CD4-positive, CD25-positive, alpha-beta regulatory T cell (primary cell): ENCODE measurements at regions not wholly inside any gene's neighbourhood (a gene's known extent, or its start where the extent isn't known, plus 50 kb on each side); places are given as distances from the start of the nearest gene placed in this dataset.

ENCODE experiments used
- ATAC-seq, 2 donors: fragments of 150-1000 bp; cut with Tn5 transposase; one replicate each; pipeline ENCODE4 v1.10.0; 2021; ENCODE audit warnings: low read depth in 2 of 2, moderate number of reproducible peaks in 2 of 2, moderate library complexity in 1 of 2
- DNase-seq, 3 donors: peaks; one replicate each; pipeline versions ENCODE4 v3.0.0 to v3.0.0-alpha.2; 2012 to 2022; ENCODE audit warnings: mixed read lengths in 1 of 3
- H3K27ac ChIP-seq: one replicate; pipeline ENCODE4 v1.7.0; 2013; ENCODE audit warnings: mild to moderate bottlenecking, low read length; ENCODE audit not compliant: insufficient read depth, poor library complexity, severe bottlenecking
- H3K27me3 ChIP-seq: one replicate; pipeline ENCODE4 v1.7.0; 2013; ENCODE audit warnings: low read length; ENCODE audit not compliant: control insufficient read depth, insufficient read depth
- H3K36me3 ChIP-seq: one replicate; pipeline ENCODE4 v1.7.0; 2013; ENCODE audit warnings: mild to moderate bottlenecking, low read length, moderate library complexity; ENCODE audit not compliant: control insufficient read depth, insufficient read depth
- H3K4me1 ChIP-seq: 2 replicates; pipeline ENCODE4 v1.7.0; 2013; ENCODE audit warnings: mild to moderate bottlenecking, low read length; ENCODE audit not compliant: insufficient read depth, control insufficient read depth, poor library complexity, severe bottlenecking
- H3K4me3 ChIP-seq: one replicate; pipeline ENCODE4 v1.7.0; 2013; ENCODE audit warnings: low read depth, mild to moderate bottlenecking, low read length, moderate library complexity
- H3K9me3 ChIP-seq, 2 experiments: 1 replicate in 1 of 2; 2 replicates in 1 of 2; pipeline ENCODE4 v1.7.0; 2013; ENCODE audit warnings: low read length in 2 of 2, mild to moderate bottlenecking in 1 of 2, moderate library complexity in 1 of 2; ENCODE audit not compliant: control insufficient read depth in 2 of 2
- H3K27ac Mint-ChIP-seq, 3 donors: one replicate each; pipeline ENCODE4 v1.8.0; 2020 to 2022; ENCODE audit warnings: mild to moderate bottlenecking in 3 of 3, mixed read lengths in 3 of 3, moderate library complexity in 2 of 3
- H3K27me3 Mint-ChIP-seq: one replicate; pipeline ENCODE4 v1.8.0; 2022; ENCODE audit warnings: mild to moderate bottlenecking, mixed read lengths
- H3K36me3 Mint-ChIP-seq: one replicate; pipeline ENCODE4 v1.8.0; 2020; ENCODE audit warnings: mixed read lengths
- H3K4me1 Mint-ChIP-seq, 4 donors: one replicate each; pipeline ENCODE4 v1.8.0; 2020 to 2022; ENCODE audit warnings: mixed read lengths in 4 of 4, mild to moderate bottlenecking in 1 of 4
- H3K4me3 Mint-ChIP-seq, 4 donors: one replicate each; pipeline ENCODE4 v1.8.0; 2020 to 2022; ENCODE audit warnings: mild to moderate bottlenecking in 4 of 4, mixed read lengths in 4 of 4, moderate library complexity in 3 of 4
- H3K9me3 Mint-ChIP-seq, 7 donors: one replicate each; pipeline ENCODE4 v1.8.0; 2020 to 2022; ENCODE audit warnings: mixed read lengths in 7 of 7, mild to moderate bottlenecking in 3 of 7, moderate library complexity in 2 of 7

DNA sequence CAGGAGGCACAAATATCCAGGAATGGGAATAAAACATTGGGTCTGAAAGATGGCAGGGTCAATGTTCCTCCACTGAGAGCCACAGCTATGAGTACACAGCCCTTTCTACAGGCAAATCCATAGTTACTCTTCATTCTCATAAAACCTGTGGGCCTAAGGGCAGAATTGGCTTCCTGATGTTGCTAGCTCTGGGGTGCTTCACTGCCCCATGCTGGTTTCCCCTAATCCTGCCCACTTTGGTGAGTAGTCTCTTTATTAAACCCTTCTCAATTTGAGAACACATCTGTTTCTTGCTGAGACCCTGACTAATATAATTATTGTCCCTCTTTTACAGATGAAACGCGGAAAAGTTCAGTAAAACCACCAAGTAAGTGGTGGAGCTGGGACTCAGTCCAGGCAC, 66.3 kb upstream of the RAI14 start:
- Mint-ChIP-seq H3K9me3 (peaks cover 0 to 2% (median 0%) of the 10 kb centered on the region in 7 donors), H3K4me3 (no peak overlapping the region), H3K36me3 (no peaks in the 10 kb centered on the region), H3K27me3 (no peaks in the 10 kb centered on the region), H3K27ac (no peak overlapping the region), H3K4me1 (no peaks in the 10 kb centered on the region)
- Histone ChIP-seq H3K36me3 (no peaks in the 10 kb centered on the region), H3K27me3 (peaks cover 2% of the 10 kb centered on the region), H3K27ac (no peak overlapping the region), H3K4me1 (no peaks in the 10 kb centered on the region), H3K4me3 (no peak overlapping the region), H3K9me3 (no peaks in the 10 kb centered on the region)
- no peak for DNase-seq
- no peak for ATAC-seq

GRCh38 chr5:34591723-34592122, 64.4 kb upstream of the RAI14 start:
- Histone ChIP-seq H3K9me3 (no peaks in the 10 kb centered on the region), H3K27me3 (peaks cover 2% of the 10 kb centered on the region), H3K4me1 (no peaks in the 10 kb centered on the region), H3K36me3 (no peaks in the 10 kb centered on the region), H3K4me3 (no peak overlapping the region), H3K27ac (no peak overlapping the region)
- Mint-ChIP-seq H3K4me1 (no peaks in the 10 kb centered on the region), H3K9me3 (peaks cover 0 to 2% (median 0%) of the 10 kb centered on the region in 7 donors), H3K36me3 (no peaks in the 10 kb centered on the region), H3K27me3 (no peaks in the 10 kb centered on the region), H3K27ac (no peak overlapping the region), H3K4me3 (no peak overlapping the region)
- no peak for DNase-seq
- no peak for ATAC-seq

DNA sequence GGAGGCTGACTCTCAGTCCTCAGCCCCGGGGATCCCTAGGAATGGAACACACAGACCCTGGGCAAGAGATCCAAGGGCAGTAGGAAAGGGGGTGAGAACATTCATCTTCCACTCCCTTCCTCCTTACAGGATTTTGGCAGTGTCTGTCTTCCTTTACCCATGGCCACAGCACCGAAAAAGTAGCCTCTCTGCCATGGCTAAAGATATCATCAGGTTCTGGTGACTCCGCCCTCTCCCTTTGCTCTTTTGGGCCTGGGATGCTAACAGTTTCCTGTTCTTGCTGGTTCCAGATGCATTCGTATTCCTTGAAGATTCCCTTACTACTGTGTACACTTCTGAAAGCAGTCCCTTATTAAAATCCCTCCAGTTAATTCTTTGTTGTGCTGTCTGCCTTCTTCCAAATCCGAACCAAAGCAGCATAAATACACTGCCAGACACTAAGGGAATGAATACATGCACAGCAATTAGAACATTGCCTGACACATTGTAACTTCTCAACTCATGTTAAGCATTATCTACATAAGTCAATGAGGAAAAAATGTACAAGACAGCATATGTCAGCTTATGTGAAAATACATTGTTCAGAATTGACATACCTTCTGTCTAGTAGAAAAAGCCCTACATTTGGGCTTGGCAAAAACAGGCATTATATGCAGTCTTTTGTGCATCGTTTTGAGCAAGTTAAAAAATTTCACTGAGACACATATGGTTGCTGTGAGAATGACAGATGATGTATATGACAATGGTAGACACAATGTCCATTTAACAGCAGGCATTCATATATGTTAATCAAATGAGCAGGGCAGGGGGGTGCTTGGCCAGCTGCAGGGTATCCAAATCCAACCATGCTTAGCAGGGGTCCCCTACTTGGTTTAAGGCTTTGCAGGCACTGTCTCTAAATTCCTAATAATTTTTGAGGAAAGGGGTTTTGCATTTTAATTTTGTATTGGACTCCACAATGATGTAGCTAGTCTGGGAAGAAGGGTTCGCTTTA, 58.8 kb upstream of the RAI14 start:
- DNase-seq, result no peak
- Mint-ChIP-seq H3K36me3 (no peaks in the 10 kb centered on the region), H3K4me1 (no peaks in the 10 kb centered on the region), H3K27me3 (peaks cover 4% of the 10 kb centered on the region), H3K27ac (no peak overlapping the region), H3K9me3 (no peaks in the 10 kb centered on the region), H3K4me3 (no peak overlapping the region)
- Histone ChIP-seq H3K36me3 (no peaks in the 10 kb centered on the region), H3K27me3 (peaks cover 2% of the 10 kb centered on the region), H3K9me3 (no peaks in the 10 kb centered on the region), H3K4me3 (no peak overlapping the region), H3K4me1 (no peaks in the 10 kb centered on the region), H3K27ac (no peak overlapping the region)
- no peak for ATAC-seq

DNA sequence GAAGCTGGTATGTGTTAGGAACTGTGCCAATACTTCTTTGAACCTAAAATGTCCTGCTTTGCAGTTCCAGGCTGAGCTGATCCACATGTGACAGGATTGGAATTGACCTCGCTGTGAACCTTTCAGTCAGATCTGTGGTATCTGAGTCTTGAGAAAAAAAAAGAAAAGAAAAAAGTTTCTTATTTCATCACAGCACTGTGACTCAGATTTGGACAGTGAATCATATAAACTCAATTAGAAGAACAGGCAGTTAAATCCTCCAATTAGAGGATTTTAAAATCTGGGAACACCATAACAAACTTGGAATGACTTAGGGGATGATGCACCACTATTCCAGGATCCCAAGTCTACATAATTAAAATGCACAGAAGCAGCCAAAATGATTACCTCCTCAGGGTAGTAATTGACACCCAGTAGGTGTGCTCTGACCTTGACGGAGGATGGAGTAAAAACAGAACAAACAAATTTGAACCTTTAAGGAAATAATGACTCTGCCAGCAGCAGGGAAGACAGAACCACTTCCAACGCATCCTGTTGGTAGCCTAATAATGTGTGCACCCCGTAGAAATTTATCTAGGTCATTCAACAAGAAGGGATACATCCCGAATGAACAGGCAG, 57.8 kb upstream of the RAI14 start:
- no peak overlapping the region for H3K27ac ChIP-seq
- Mint-ChIP-seq H3K27ac (no peak overlapping the region), H3K27me3 (peaks cover 4% of the 10 kb centered on the region), H3K4me3 (no peak overlapping the region), H3K4me1 (no peaks in the 10 kb centered on the region), H3K9me3 (no peaks in the 10 kb centered on the region), H3K36me3 (no peaks in the 10 kb centered on the region)
- H3K4me3 ChIP-seq, result no peak overlapping the region
- no peak for ATAC-seq
- H3K9me3 ChIP-seq, result no peaks in the 10 kb centered on the region
- H3K27me3 ChIP-seq, result no peaks in the 10 kb centered on the region
- no peak for DNase-seq
- H3K36me3 ChIP-seq, result no peaks in the 10 kb centered on the region
- no peaks in the 10 kb centered on the region for H3K4me1 ChIP-seq

DNA sequence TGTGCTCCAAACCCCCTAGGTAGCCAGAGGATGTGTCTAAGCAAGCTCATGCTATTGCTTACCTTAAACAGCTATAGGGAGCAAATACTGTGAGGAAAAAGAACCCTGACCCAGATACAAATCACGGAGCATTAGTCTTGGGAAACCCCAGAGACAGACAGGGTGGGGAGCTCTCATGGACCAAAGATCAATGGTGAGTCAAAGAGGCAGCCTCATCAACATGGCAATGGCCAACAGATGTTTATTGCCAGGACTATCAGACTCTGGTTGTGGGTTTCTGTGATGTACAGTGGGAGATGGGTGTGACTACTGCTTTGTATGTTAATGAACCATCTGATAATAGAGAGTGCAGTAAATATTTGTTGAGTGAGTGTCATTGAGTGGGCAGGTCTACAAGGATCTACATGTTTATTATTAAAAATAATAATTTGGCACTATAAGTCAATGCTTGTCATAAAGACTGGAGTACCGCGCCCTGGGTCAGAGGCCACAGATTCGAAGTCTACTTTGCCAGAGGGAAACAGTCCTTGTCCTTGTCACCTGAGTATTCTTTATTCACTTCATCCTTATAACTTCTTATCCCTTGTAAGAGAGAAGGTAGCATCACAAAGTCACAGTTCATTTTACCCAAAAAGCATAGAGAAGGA, 56.5 kb upstream of the RAI14 start:
- Mint-ChIP-seq H3K4me3 (no peak overlapping the region), H3K9me3 (no peaks in the 10 kb centered on the region), H3K4me1 (no peaks in the 10 kb centered on the region), H3K27me3 (peaks cover 4% of the 10 kb centered on the region), H3K27ac (no peak overlapping the region), H3K36me3 (no peaks in the 10 kb centered on the region)
- Histone ChIP-seq H3K4me3 (no peak overlapping the region), H3K36me3 (no peaks in the 10 kb centered on the region), H3K27ac (no peak overlapping the region), H3K9me3 (no peaks in the 10 kb centered on the region), H3K27me3 (no peaks in the 10 kb centered on the region), H3K4me1 (no peaks in the 10 kb centered on the region)
- no peak for DNase-seq
- no peak for ATAC-seq

- Histone ChIP-seq H3K4me1 (no peaks in the 10 kb centered on the region), H3K9me3 (no peaks in the 10 kb centered on the region), H3K36me3 (no peaks in the 10 kb centered on the region), H3K4me3 (no peak overlapping the region), H3K27me3 (no peaks in the 10 kb centered on the region), H3K27ac (no peak overlapping the region)
- no peak overlapping the region for H3K4me3 Mint-ChIP-seq
- ATAC-seq (no peak), DNase-seq (no peak)
- H3K27ac Mint-ChIP-seq, result no peak overlapping the region
- H3K36me3 Mint-ChIP-seq, result no peaks in the 10 kb centered on the region
- no peaks in the 10 kb centered on the region for H3K9me3 Mint-ChIP-seq
- H3K27me3 Mint-ChIP-seq, result peaks cover 4% of the 10 kb centered on the region
- H3K4me1 Mint-ChIP-seq, result no peaks in the 10 kb centered on the region
These were observed 56.0 kb upstream of the RAI14 start for GRCh38 chr5:34600118-34600493.

- H3K4me1 Mint-ChIP-seq, result peaks cover 0 to 3% (median 0%) of the 10 kb centered on the region in 4 donors
- H3K27ac Mint-ChIP-seq, result no peak overlapping the region
- no peaks in the 10 kb centered on the region for H3K36me3 Mint-ChIP-seq
- Histone ChIP-seq H3K36me3 (no peaks in the 10 kb centered on the region), H3K4me3 (no peak overlapping the region), H3K27ac (no peak overlapping the region), H3K9me3 (no peaks in the 10 kb centered on the region), H3K27me3 (peaks cover 2% of the 10 kb centered on the region), H3K4me1 (no peaks in the 10 kb centered on the region)
- DNase-seq, result no peak
- no peaks in the 10 kb centered on the region for H3K9me3 Mint-ChIP-seq
- H3K4me3 Mint-ChIP-seq, result no peak overlapping the region
- no peak for ATAC-seq
- peaks cover 4% of the 10 kb centered on the region for H3K27me3 Mint-ChIP-seq
These were observed 52.8 kb upstream of the RAI14 start for GRCh38 chr5:34603378-34603777.
